B cell (primary cell): ENCODE measurements at regions not wholly inside any gene's neighbourhood (a gene's known extent, or its start where the extent isn't known, plus 50 kb on each side); places are given as distances from the start of the nearest gene placed in this dataset.

Experiments
- ATAC-seq: fragments of 200-7000 bp; cut with Tn5 transposase; one replicate; pipeline ENCODE4 v1.10.0; 2021; ENCODE audit warnings: low read depth, mild to moderate bottlenecking, moderate number of reproducible peaks, moderate library complexity
- CTCF ChIA-PET: fragments of 350-600 bp; sonication (Branson Sonifier 250); formaldehyde crosslinking; loops from one replicate; lab custom pipeline; 2021; ENCODE audit warnings: antibody characterized with exemption, inconsistent platforms; lab: Charles Lee
- POLR2A ChIA-PET: fragments of 350-600 bp; sonication (Branson Sonifier 250); formaldehyde crosslinking; loops from one replicate; lab custom pipeline; 2021; ENCODE audit warnings: antibody characterized with exemption; lab: Charles Lee
- DNase-seq: peaks from one replicate; pipeline ENCODE4 v3.0.0; 2013
- H2AFZ ChIP-seq: 2 replicates; pipeline ENCODE4 v1.6.1; 2012; ENCODE audit warnings: mild to moderate bottlenecking, low read depth, low read length; ENCODE audit not compliant: insufficient read depth, poor library complexity, severe bottlenecking
- H3K27ac ChIP-seq, 2 donors: 1 replicate in 1 of 2; 2 replicates in 1 of 2; pipeline ENCODE4 v1.5.1; 2012 to 2013; ENCODE audit warnings: low read length in 2 of 2, mild to moderate bottlenecking in 2 of 2, moderate library complexity in 1 of 2
- H3K27me3 ChIP-seq, 4 experiments: fragments of 200-600 bp in 1 of 4; sonication (generic) in 1 of 4; replicated peaks in 1 of 4; 1 replicate in 2 of 4; 2 replicates in 2 of 4; pipeline versions ENCODE4 v1.6.1 to v1.7.0; 2013 to 2016; ENCODE audit warnings: low read length in 3 of 4, mild to moderate bottlenecking in 2 of 4, mixed read lengths in 1 of 4, moderate library complexity in 1 of 4; ENCODE audit not compliant: insufficient read depth in 4 of 4, control insufficient read depth in 3 of 4; ENCODE audit errors: control extremely low read depth in 1 of 4
- H3K36me3 ChIP-seq, 2 experiments: replicated peaks in 1 of 2; 1 replicate in 1 of 2; 2 replicates in 1 of 2; pipeline versions ENCODE4 v1.6.1 to v1.7.1; 2013; ENCODE audit warnings: low read length in 1 of 2; ENCODE audit not compliant: insufficient read depth in 2 of 2, control insufficient read depth in 1 of 2; ENCODE audit errors: control extremely low read depth in 1 of 2, extremely low read depth in 1 of 2
- H3K4me1 ChIP-seq, 2 donors: fragments of 200-600 bp in 1 of 2; sonication (generic) in 1 of 2; 1 replicate in 1 of 2; 2 replicates in 1 of 2; pipeline versions ENCODE4 v1.5.1 to v1.6.1; 2013 to 2017; ENCODE audit warnings: low read length in 2 of 2; ENCODE audit not compliant: control insufficient read depth in 2 of 2, insufficient read depth in 2 of 2
- H3K4me2 ChIP-seq: replicated peaks from 2 replicates; pipeline ENCODE3; 2012; ENCODE audit warnings: mild to moderate bottlenecking, low read depth, low read length; ENCODE audit not compliant: poor library complexity, severe bottlenecking
- H3K4me3 ChIP-seq, 5 experiments: fragments of 200-600 bp in 1 of 5; sonication (generic) in 1 of 5; 1 replicate in 3 of 5; 2 replicates in 2 of 5; pipeline versions ENCODE4 v1.5.1 to v1.7.0; 2011 to 2016; ENCODE audit warnings: low read length in 4 of 5, mild to moderate bottlenecking in 4 of 5, low read depth in 2 of 5, control low read depth in 1 of 5, moderate library complexity in 1 of 5; ENCODE audit not compliant: insufficient read depth in 1 of 5; ENCODE audit errors: control extremely low read depth in 1 of 5, extremely low read depth in 1 of 5
- H3K79me2 ChIP-seq: fragments of 200-600 bp; sonication (generic); one replicate; pipeline ENCODE4 v1.6.0; 2016; ENCODE audit warnings: low read length; ENCODE audit not compliant: control insufficient read depth, insufficient read depth
- H3K9ac ChIP-seq: fragments of 200-600 bp; sonication (generic); 2 replicates; pipeline ENCODE4 v1.6.1; 2017; ENCODE audit warnings: mild to moderate bottlenecking, low read length, moderate library complexity
- H3K9me3 ChIP-seq, 3 donors: one replicate each; pipeline versions ENCODE4 v1.6.1 to v1.7.1; 2013; ENCODE audit warnings: low read length in 2 of 3; ENCODE audit not compliant: control insufficient read depth in 2 of 3, insufficient read depth in 1 of 3; ENCODE audit errors: control extremely low read depth in 1 of 3
- H4K20me1 ChIP-seq: 2 replicates; pipeline ENCODE4 v1.6.0; 2012; ENCODE audit warnings: mild to moderate bottlenecking, low read length; ENCODE audit not compliant: insufficient read depth, control insufficient read depth, poor library complexity, severe bottlenecking
- H3K27ac Mint-ChIP-seq: one replicate; pipeline ENCODE4 v1.8.0; 2021; ENCODE audit warnings: mixed read lengths
- H3K27me3 Mint-ChIP-seq: one replicate; pipeline ENCODE4 v1.8.0; 2021; ENCODE audit warnings: mixed read lengths
- H3K4me1 Mint-ChIP-seq: one replicate; pipeline ENCODE4 v1.8.0; 2021; ENCODE audit warnings: mixed read lengths
- H3K4me3 Mint-ChIP-seq: one replicate; pipeline ENCODE4 v1.8.0; 2021; ENCODE audit warnings: mixed read lengths
- H3K9me3 Mint-ChIP-seq: one replicate; pipeline ENCODE4 v1.8.0; 2022; ENCODE audit warnings: mixed read lengths; ENCODE audit not compliant: insufficient read depth
- EZH2 ChIP-seq: IDR thresholded peaks from 2 replicates; pipeline ENCODE4 v1.6.1; 2012; ENCODE audit warnings: borderline replicate concordance, low read depth, mild to moderate bottlenecking, moderate library complexity, low read length; ENCODE audit not compliant: insufficient read depth, poor library complexity, severe bottlenecking
- WGBS: methylation state at CpG from one replicate; pipeline ENCODE4 v1.1.5; 2013; ENCODE audit warnings: missing lambda C conversion rate; ENCODE audit not compliant: insufficient coverage; 5-methylcytosine and 5-hydroxymethylcytosine counted together
- intact Hi-C: fragments of 100-400 bp; cut with micrococcal nuclease; formaldehyde crosslinking; loops from one replicate; pipeline ENCODE4 v1.10.0; 2022
- TF ChIP-seq, protein P1 (sequence below): fragments of 200-600 bp; IDR thresholded peaks from one replicate; pipeline ENCODE4 v1.8.0; 2022; ENCODE audit warnings: antibody characterized with exemption, mild to moderate bottlenecking

DNA sequence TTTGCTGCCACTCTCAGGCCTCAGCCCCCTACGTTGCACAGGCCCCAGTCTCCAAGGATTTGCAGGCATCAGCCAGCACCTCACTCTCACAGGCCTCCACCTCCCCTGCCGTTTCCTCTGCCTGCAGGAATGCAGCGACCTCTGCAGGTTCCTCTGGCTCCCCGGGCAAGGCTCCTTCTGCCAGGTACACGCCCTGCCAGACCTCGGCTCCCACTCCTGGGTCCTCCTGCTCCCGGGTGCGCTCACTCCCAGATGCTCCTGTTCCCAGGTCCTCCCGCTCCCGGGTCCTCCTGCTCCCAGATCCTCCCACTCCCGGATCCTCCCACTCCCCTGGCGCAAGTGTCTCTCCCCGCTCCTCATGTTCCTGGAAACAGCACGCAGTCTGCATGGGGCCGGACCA lies 144.4 kb upstream of the RADX start:
- TF ChIP-seq, protein P1, sequence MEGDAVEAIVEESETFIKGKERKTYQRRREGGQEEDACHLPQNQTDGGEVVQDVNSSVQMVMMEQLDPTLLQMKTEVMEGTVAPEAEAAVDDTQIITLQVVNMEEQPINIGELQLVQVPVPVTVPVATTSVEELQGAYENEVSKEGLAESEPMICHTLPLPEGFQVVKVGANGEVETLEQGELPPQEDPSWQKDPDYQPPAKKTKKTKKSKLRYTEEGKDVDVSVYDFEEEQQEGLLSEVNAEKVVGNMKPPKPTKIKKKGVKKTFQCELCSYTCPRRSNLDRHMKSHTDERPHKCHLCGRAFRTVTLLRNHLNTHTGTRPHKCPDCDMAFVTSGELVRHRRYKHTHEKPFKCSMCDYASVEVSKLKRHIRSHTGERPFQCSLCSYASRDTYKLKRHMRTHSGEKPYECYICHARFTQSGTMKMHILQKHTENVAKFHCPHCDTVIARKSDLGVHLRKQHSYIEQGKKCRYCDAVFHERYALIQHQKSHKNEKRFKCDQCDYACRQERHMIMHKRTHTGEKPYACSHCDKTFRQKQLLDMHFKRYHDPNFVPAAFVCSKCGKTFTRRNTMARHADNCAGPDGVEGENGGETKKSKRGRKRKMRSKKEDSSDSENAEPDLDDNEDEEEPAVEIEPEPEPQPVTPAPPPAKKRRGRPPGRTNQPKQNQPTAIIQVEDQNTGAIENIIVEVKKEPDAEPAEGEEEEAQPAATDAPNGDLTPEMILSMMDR, result no peak
- TF ChIP-seq EZH2, result no peak
- ATAC-seq (no peak), DNase-seq (no peak)
- Histone ChIP-seq H3K9me3 (no peaks in the 10 kb centered on the region), H3K27me3 (no peaks in the 10 kb centered on the region), H3K36me3 (no peaks in the 10 kb centered on the region), H4K20me1 (no peaks in the 10 kb centered on the region), H3K4me1 (no peaks in the 10 kb centered on the region), H3K27ac (no peak overlapping the region), H3K79me2 (no peaks in the 10 kb centered on the region), H3K4me2 (no peak overlapping the region), H2AFZ (no peak overlapping the region), H3K4me3 (no peak overlapping the region), H3K9ac (no peak overlapping the region)
- Mint-ChIP-seq H3K4me1 (no peaks in the 10 kb centered on the region), H3K27ac (no peak overlapping the region), H3K27me3 (no peaks in the 10 kb centered on the region), H3K4me3 (no peak overlapping the region), H3K9me3 (no peaks in the 10 kb centered on the region)
- intact Hi-C loops, result no loop called here
- 50% methylated on average over 1 of the region's 15 CpGs for WGBS
- POLR2A ChIA-PET, result no interaction called here
- CTCF ChIA-PET, result no interaction called here

DNA sequence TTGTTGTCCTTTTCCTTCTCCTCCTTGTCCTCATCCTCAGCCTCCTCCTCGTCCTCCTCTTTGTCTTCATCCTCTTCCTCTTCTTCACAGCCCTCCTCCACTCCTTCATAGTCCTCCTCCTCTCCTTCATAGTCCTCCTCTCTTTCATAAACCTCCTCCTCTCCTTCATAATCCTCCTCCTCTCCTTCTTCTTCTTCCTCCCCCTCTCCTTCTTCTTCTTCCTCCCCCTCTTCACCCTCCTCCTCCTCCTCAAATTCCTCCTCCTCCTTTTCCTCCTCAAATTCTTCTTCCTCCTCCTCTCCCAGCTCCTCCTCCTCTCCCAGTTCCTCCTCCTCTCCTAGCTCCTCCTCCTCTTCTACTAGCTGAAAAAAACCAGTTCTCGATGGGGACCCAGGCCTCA lies 143.8 kb upstream of the RADX start:
- H3K4me1 Mint-ChIP-seq, result no peaks in the 10 kb centered on the region
- intact Hi-C loops, result no loop called here
- H3K27me3 ChIP-seq, result no peaks in the 10 kb centered on the region
- no peak overlapping the region for H3K27ac Mint-ChIP-seq
- ChIA-PET POLR2A (no interaction called here), CTCF (no interaction called here)
- no peak overlapping the region for H3K27ac ChIP-seq
- H4K20me1 ChIP-seq, result no peaks in the 10 kb centered on the region
- no peaks in the 10 kb centered on the region for H3K9me3 ChIP-seq
- DNase-seq, result no peak
- no peaks in the 10 kb centered on the region for H3K4me1 ChIP-seq
- H3K36me3 ChIP-seq, result no peaks in the 10 kb centered on the region
- H3K79me2 ChIP-seq, result no peaks in the 10 kb centered on the region
- H3K27me3 Mint-ChIP-seq, result no peaks in the 10 kb centered on the region
- TF ChIP-seq, protein P1, result no peak
- WGBS, result 60% methylated on average over 1 of the region's 2 CpGs
- no peak overlapping the region for H3K4me3 Mint-ChIP-seq
- H3K9ac ChIP-seq, result no peak overlapping the region
- H3K4me3 ChIP-seq, result no peak overlapping the region
- H3K9me3 Mint-ChIP-seq, result no peaks in the 10 kb centered on the region
- no peak overlapping the region for H3K4me2 ChIP-seq
- no peak for ATAC-seq
- no peak overlapping the region for H2AFZ ChIP-seq
